NCI-H82 treated with DMSO at 0.1 percent for 48 hours (cell line): ENCODE measurements at regions not wholly inside any gene's neighbourhood (a gene's known extent, or its start where the extent isn't known, plus 50 kb on each side); places are given as distances from the start of the nearest gene placed in this dataset.
A peak's percentile ranks its signal among the peaks of the same experiment; 100 is the strongest.
"Not testable (repeated sequence)": the region's sequence is repeated elsewhere in the genome, so short reads cannot be mapped to it uniquely, and the experiment has no call there.

Experiments used
- DNase-seq: peaks from one replicate; lab custom pipeline; 2025; ENCODE audit not compliant: unreplicated experiment; lab: John Stamatoyannopoulos, UW

DNA sequence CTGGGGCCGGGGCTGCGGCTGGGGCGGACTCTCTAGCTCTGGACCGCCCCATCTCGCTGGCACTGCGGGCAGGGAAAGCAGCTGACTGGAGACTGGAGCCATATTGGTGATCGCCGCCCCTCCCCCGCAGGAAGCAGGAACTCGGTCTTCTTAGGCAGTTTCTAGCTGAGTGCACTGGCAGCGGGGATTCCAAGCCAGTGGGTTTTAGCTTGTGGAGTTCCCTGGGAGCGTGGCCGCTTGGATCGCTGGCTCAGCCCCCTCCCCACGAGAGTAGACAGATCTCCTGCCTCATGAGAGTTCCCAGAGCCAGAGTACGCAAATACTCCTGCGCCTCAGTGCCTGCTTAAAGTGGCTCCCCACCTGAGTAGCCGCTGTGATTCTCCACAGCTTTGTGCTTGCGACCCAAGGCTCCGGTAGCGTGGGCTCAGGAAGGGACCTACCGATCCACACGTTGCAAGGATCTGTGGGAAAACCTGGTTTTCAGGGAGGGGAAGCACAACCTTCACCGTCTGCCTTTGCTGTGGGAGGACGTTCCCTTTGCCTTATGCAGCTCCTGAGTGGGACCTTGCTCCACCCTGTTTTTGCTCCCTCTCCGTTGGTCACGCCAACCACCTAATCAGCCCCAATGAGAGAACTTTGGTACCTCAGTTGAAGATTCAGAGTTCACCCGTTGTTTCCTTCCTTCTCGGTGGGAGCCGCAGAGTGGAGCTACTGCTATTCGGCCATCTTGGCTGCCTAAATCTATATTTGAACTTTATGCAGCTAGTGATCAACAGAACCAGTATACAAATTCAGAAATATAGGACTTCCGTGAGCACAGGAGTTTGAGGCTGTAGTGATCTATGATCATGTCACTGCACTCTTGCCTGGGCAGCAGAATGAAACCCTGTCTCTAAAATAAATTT is 803.9 kb upstream of the PCDH10 start:
- DNase-seq = no peak

DNA sequence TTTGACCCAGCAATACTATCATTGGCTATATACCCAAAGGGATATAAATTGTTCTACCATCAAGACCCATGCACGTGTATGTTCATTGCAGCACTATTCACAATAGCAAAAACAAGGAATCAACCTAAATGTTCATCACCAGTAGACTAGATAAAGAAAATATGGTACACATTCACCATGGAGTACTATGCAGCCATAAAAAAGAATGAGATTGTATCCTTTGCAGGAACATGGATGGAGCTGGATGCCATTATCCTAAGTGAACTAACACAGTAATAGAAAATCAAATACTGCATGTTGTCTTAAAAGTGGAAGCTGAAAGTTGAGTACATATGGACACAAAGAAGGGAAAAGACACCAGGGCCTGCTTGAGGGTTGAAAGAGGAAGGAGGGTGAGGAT is 803.1 kb upstream of the PCDH10 start:
- DNase-seq = no peak

DNA sequence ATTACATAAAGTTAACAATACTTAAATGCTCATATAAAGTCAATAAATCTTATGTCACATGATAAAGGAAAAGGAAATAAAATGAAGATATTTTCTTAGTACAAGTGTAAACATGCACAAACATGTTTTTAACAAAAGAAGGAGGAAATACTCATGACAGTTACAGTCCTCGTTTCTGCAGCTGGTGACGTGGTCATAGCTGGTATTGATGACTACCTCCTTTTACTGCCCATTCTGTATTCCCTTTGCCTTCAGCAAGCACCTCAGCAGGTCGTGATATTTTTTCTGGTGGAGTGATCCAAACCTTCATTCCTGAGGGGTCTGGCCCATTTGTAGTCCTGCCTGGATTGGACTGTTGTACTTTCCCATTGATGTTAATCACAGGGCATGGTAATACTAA is 797.5 kb upstream of the PCDH10 start:
- not testable (repeated sequence) for DNase-seq

DNA sequence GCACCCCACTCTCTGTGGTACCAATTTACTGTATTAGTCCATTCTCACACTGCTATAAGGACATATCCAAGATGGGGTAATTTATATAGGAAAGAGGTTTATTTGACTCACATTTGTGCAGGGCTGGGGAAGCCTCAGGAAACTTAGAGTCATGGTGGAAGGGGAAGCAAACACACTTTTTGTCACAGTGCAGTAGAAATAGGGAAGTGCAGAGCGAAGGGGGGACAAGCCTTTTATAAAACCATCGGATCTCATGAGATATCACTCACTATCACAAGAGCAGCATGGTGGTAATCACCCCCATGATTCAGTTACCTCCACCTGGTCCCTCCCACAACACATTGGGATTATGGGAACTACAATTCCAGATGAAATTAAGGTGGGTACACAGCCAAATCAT is 766.9 kb upstream of the PCDH10 start:
- no peak for DNase-seq

DNA sequence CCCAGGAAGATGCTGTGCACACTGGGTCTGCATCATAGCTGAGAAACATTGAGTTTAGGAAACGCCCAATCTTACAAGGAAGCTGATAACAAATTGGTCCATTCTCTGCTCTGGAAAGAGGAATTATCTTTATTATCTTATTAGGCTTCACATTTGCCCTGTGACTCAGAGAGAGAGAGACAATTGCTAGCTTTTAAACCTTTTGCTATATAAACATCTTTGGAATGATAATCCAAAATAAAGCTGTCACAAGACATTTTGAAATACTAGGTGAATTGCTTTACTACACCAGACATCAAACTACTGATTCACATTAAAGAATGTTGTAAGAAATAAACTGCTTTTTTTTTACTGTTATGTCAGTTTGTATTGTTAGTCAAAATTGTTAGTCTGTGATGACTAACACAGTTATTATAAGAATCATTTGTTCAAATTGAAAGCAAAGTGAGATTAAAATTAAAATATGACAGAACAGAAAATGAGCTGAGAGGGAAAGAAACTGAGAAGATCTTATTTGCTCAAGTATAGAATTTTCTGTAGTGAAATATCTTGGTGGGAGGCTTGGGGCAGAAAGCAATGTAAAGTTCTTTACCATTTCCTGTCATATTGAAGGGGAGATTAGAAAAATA is 765.4 kb upstream of the PCDH10 start:
- DNase-seq = no peak

DNA sequence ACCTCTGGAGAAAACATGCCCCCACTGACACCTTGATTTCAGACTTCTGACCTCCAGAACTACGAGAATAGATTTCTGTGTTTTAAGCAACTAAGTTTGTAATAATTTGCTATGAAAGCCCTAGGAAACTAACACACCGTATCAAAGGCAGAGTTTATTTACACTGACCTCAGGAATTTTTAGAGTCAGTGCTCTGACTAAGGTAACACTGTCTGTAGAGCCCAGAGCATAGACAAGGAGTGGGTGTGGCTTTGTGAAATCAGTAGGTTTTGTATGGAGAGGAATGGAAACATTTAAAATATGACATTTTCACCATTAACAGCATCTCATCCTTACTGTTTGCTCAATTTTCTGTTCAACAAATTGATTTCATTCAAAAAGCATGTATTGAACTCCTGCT is 764.4 kb upstream of the PCDH10 start:
- DNase-seq = no peak

DNA sequence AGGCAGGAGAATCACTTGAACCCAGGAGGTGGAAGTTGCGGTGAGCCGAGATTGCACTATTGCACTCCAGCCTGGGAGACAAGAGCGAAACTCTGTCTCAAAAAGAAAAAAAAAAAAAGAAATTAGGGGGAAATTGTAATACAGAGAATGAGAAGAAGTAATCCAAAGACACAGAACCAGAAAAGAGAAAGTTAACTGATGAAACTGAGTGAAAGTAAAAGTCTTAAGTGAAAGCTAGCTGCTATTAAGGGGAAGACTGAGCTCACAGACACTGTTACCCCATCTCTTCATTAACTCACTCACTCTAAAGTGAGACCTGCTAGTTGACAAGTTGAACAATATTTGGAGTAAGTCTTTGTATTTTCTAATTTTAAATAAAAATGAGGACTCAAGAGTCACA is 763.0 kb upstream of the PCDH10 start:
- DNase-seq = no peak

DNA sequence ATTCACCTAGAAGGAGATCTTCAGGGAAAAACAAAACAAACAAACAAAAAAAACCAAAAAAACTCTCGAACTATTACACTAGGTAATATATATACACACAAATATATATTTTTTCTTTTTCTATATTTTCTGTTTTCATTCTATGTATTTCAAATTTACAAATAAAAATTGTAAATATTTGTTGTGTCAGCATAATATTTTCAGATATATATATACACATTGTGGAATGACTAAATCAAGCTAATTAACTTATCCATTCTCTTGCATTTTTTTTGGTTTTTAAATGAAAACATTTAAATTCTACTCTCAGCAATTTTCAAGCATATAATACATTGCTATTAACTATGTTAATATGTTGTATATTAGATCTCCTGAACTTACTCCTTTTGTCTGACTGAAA is 762.0 kb upstream of the PCDH10 start:
- no peak for DNase-seq

DNA sequence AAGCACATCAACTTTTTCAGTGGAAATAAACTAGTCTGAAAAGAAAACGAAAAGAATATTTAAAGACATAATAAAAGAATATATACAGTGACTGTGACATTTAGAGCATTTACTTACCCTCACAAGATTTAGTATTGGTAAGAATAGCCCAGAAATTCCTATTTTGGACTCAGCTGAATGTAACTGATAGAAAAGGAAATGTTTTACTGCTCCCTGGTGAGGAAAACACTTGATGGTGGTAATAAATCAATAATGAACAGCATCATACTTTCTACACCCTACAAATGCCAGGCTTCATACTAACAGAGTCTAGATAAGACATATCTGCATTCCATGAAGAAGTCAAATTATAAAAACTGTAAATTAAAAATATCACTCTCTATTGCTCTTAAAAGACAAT is 753.5 kb upstream of the PCDH10 start:
- DNase-seq = no peak

DNA sequence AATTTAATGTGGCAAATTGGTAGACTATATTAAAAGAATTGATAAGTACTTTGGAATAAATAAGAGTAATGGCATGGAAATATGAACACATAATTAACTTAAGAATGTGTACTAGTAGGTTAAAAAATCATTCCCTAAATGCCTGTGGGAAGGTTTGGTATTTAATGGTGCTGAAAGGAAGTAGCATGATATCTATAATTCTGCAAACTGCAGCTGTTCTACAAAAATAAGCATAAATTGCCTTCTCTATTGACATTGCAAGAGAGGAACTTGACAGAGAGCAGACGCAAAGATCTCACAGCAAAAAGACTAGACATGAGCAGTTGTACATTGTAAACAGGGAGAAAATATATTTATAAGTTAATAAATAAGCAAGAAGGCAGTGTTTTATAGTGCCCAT is 752.5 kb upstream of the PCDH10 start:
- no peak for DNase-seq

DNA sequence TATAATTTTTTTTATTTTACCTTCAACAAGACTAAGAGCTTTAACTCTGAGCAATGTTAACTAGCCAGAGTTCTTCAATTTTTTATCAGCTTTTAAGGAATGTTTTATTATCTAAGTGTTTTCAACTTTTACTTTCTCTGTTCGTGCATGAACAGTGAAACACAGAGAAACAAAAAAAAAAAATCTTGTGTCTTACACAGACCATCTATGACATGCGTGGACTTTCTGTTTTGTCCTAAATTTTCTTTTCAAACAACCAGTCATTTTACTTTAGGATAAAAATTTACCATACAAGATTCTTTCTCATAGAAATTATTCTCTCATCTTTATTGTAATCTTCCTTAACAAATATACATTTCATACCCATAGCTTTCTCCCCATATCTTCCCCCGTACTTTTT is 731.9 kb upstream of the PCDH10 start:
- DNase-seq = no peak

DNA sequence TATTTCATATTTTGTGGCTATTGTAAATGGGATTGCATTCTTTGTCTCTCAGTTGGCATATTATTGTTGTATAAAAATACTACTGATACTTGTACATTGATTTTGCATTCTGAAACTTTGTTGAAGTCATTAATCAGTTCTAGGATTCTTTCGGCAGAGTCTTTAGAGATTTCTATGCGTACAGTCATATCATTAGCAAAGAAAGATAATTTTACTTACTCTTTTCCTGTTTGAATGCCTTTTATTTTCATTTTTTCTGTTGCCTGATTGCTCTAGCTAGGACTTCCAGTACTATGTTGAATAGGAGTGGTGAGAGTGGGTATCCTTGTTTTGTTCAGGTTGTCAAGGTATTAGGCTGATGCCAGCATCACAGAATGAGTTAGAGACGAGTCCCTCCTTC is 722.0 kb upstream of the PCDH10 start:
- no peak for DNase-seq

DNA sequence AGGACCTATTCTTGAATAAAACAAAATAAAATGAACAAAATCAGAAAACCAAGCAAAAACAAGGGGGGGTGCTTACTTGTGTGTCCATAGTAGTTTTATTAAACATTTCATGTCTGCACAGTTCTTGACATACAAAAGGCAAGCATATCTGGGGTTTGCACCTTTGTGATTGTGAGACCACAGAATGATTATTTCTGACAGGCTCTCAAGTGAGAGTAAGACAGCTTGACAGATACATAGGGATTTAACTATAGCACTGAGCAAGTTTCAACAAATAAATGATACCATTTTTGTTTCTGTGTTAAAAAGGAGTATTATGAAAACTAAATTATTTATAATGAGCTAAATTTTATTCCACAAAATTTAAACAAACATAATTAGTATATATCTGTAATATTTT is 712.0 kb upstream of the PCDH10 start:
- no peak for DNase-seq

DNA sequence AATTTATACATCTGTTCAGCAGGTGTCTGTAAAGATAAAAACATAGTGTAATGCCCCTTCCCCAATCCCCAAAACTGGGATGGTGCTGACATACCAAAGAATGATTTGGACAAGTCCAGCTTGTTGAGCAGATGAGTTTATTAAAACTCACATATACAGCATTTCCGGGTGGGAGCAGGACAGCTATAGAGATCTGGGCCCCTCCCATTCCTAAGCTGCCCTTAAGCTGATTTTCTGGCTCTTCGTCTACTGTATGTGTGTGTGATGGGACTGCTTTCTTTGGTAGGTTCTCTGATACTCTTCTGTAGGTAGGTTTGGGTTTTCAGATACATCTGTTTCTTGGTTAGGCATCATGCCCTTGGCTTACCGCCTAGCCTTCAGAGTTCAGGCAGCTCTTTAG is 703.7 kb upstream of the PCDH10 start:
- DNase-seq = peak; percentile 60

DNA sequence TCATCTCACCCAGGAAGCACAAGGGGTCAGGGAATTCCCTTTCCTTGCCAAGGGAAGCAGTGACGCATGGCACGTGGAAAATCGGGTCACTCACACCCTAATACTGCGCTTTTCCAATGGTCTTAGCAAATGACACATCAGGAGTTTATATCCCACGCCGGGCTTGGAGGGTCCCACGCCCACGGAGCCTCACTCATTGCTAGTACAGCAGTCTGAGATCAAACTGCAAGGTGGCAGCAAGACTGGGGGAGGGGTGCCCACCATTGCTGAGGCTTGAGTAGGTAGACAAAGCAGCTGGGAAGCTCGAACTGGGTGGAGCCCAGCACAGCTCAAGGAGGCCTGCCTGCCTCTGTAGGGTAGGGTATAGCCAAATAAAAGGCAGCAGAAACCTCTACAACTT is 691.1 kb upstream of the PCDH10 start:
- DNase-seq = not testable (repeated sequence)

DNA sequence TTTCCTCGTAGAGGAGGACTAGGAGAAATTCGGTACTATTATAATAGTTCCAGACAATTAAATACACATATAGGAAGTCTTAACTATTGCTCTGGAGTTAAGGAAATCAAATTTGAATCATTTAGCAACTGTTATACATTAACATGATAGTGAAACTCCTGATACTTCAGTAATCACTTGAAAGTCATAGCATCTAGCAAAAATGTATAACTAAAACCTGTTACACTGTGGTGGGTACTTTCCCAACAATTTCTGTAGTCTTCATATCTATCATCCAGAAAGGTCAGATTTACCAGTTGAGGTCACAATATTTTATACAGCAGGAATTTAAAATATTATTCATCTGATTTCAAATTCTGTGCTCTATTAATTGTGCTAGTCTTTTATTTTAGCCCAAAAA is 669.6 kb upstream of the PCDH10 start:
- no peak for DNase-seq

DNA sequence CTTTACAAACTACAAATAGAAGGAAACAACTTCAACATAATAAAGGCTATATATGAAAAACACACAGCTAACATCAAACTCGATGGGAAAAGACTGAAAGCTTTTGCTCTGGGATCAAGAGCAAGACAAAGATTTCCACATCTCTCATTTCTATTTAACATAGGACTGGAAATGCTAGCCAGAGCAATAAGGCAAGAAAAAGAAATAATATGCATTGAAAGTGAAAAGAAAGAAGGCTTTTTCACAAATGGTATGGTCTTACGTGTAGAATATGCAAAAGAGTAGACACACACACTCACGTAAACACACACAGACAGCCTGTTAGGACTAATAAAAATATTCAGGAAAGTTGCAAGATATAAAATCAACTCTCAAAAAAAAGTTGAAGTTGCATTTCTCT is 660.5 kb upstream of the PCDH10 start:
- DNase-seq = no peak

DNA sequence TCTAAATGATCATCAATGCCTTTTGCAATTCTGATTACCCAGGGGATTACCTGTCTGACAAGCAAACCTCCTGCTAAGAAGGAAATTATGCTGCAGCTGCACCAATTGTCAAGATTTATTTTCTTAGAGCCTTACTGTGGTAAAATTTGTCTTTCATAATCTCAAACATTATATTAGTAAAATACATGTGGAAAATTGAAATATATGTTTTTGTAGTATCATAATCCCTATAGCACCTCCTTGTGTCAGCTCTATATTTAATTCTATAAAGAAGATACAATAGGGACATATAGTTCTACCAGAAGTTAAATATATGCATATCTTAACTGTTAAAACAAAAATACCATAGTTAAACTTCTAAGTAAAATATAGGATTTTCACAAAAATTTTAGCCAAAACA is 655.6 kb upstream of the PCDH10 start:
- DNase-seq = no peak

DNA sequence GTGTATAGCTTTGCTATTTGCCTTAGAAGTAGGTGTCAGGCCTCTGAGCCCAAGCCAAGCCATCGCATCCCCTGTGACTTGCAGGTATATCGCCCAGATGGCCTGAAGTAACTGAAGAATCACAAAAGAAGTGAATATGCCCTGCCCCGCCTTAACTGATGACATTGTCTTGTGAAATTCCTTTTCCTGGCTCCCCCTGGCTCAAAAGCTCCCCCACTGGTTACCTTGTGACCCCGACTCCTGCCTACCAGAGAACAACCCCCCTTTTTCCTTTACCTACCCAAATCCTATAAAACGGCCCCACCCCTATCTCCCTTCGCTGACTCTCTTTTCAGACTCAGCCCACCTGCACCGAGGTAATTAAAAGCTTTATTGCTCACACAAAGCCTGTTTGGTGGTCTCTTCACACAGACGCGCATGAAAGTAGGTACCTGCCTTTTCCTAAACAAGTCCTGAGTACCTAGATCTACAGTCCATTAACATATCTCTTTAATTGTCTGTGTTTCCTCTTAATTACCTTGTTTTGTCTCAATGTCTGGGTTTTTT is 653.8 kb upstream of the PCDH10 start:
- DNase-seq = not testable (repeated sequence)

DNA sequence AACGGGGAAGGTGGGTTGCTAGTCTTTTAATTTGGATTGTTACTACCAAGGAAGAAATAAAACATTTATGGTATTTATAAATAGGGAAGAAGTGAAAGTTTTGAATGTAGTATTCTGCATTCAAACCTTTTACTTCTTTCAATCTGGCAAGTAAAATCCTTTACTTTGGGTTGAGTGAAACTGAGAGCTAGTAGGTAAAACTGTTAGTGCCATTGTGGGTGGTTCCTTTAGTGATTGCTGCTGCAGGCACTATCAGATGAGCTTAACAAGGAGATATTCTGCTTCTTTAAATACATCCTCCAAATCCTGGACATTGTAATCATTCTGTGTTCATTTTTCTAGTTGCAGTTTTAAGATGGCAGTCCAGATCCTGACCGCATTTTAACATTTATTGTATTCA is 650.9 kb upstream of the PCDH10 start:
- DNase-seq = no peak

DNA sequence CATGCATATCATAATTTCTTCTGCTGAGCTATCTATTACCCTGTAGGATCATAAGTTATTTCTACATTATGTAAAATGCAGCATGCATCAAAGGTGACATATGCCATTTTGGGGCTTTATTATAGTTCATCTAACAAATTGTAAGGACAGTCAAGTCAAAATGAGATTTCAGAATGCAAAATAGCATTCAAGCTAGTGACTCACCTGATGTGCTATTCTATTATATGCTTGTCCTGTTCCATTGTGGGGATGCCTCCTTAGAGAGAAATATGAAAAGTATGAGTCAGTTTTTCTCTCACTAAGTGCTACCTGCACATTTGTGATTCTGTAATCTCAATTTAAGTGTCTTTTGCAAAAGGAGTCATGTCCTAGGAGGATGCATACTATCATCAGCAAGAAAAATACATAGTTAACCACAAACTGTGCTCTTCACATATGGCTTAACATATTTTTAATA is 647.0 kb upstream of the PCDH10 start:
- DNase-seq = no peak

DNA sequence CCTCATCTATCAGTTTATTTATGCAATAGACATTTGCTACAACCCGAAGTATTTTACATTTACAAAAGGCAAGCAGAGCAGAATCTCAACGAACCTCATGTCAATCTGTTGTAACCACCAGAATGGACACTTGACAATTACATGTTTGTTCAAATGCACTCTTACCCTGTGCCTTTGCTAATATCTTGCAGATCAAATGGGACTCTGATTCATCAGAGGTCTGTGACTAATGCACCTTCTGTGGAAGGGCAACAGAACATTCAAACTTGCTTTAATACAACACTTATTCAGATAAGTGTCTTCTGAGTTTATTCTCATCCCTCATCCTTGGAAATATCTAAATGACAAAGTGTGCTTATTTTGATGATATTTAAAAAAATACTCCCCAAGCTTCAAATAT is 644.7 kb upstream of the PCDH10 start:
- no peak for DNase-seq
